H9 (cell line): ENCODE measurements at regions not wholly inside any gene's neighbourhood (a gene's known extent, or its start where the extent isn't known, plus 50 kb on each side); places are given as distances from the start of the nearest gene placed in this dataset.

Experiments
- DNase-seq: peaks from one replicate; pipeline ENCODE4 v3.0.0-alpha.2; 2017
- H2AFZ ChIP-seq: one replicate; pipeline ENCODE4 v1.6.1; 2013; ENCODE audit warnings: mild to moderate bottlenecking, low read length, control low read depth, moderate library complexity
- H2AK5ac ChIP-seq: 2 replicates; pipeline ENCODE4 v1.6.1; 2013; ENCODE audit warnings: low read length, control low read depth, mixed read lengths; ENCODE audit not compliant: insufficient read length
- H2BK120ac ChIP-seq: one replicate; pipeline ENCODE4 v1.6.1; 2013; ENCODE audit warnings: low read depth, mild to moderate bottlenecking, low read length, control low read depth, inconsistent platforms; ENCODE audit not compliant: poor library complexity, severe bottlenecking
- H2BK12ac ChIP-seq: 2 replicates; pipeline ENCODE4 v1.6.1; 2013; ENCODE audit warnings: low read length, control low read depth, mixed read lengths, low read depth; ENCODE audit not compliant: insufficient read length
- H2BK15ac ChIP-seq: 2 replicates; pipeline ENCODE4 v1.6.1; 2013; ENCODE audit warnings: low read depth, low read length, control low read depth
- H2BK20ac ChIP-seq: one replicate; pipeline ENCODE4 v1.6.1; 2013; ENCODE audit warnings: low read depth, mild to moderate bottlenecking, low read length, control low read depth, inconsistent platforms; ENCODE audit not compliant: poor library complexity, severe bottlenecking
- H2BK5ac ChIP-seq: 2 replicates; pipeline ENCODE4 v1.6.1; 2013; ENCODE audit warnings: low read length, control low read depth, mixed read lengths; ENCODE audit not compliant: insufficient read length
- H3K14ac ChIP-seq: 2 replicates; pipeline ENCODE4 v1.6.1; 2013; ENCODE audit warnings: low read length, control low read depth; ENCODE audit not compliant: insufficient read depth
- H3K18ac ChIP-seq: 2 replicates; pipeline ENCODE4 v1.6.1; 2013; ENCODE audit warnings: low read depth, mild to moderate bottlenecking, mixed read lengths, low read length, control low read depth; ENCODE audit not compliant: insufficient read length
- H3K23ac ChIP-seq: 2 replicates; pipeline ENCODE4 v1.6.1; 2013; ENCODE audit warnings: low read length, control low read depth, mixed read lengths, low read depth; ENCODE audit not compliant: insufficient read length
- H3K23me2 ChIP-seq: 2 replicates; pipeline ENCODE4 v1.6.1; 2013; ENCODE audit warnings: low read depth, mild to moderate bottlenecking, mixed read lengths, low read length, control low read depth; ENCODE audit not compliant: insufficient read length, poor library complexity, severe bottlenecking
- H3K27ac ChIP-seq: 2 replicates; pipeline ENCODE4 v1.5.1; 2013; ENCODE audit warnings: low read length, control low read depth, mixed read lengths, low read depth; ENCODE audit not compliant: insufficient read length
- H3K27me3 ChIP-seq: 2 replicates; pipeline ENCODE4 v1.6.1; 2013; ENCODE audit warnings: low read length, control low read depth, inconsistent platforms; ENCODE audit not compliant: insufficient read depth
- H3K4ac ChIP-seq: 2 replicates; pipeline ENCODE4 v1.6.1; 2013; ENCODE audit warnings: low read depth, mild to moderate bottlenecking, control low read depth, inconsistent platforms, low read length, moderate library complexity
- H3K4me1 ChIP-seq: 2 replicates; pipeline ENCODE4 v1.6.1; 2013; ENCODE audit warnings: low read length, control low read depth, inconsistent platforms; ENCODE audit not compliant: insufficient read depth
- H3K4me2 ChIP-seq: 2 replicates; pipeline ENCODE4 v1.6.1; 2013; ENCODE audit warnings: low read length, control low read depth, mixed read lengths; ENCODE audit not compliant: insufficient read length, insufficient read depth
- H3K56ac ChIP-seq: 2 replicates; pipeline ENCODE4 v1.6.1; 2013; ENCODE audit warnings: low read depth, mild to moderate bottlenecking, mixed read lengths, low read length, control low read depth; ENCODE audit not compliant: insufficient read length
- H3K79me1 ChIP-seq: 2 replicates; pipeline ENCODE4 v1.6.1; 2013; ENCODE audit warnings: low read depth, mild to moderate bottlenecking, moderate library complexity, low read length, control low read depth, inconsistent platforms; ENCODE audit not compliant: insufficient read depth, poor library complexity, severe bottlenecking
- H3K79me2 ChIP-seq: 2 replicates; pipeline ENCODE4 v1.6.1; 2013; ENCODE audit warnings: low read length, control low read depth, inconsistent platforms; ENCODE audit not compliant: insufficient read depth
- H3K9ac ChIP-seq: 2 replicates; pipeline ENCODE4 v1.6.1; 2013; ENCODE audit warnings: low read length, control low read depth, mixed read lengths; ENCODE audit not compliant: insufficient read length; ENCODE audit errors: extremely low read depth
- H3K9me3 ChIP-seq: one replicate; pipeline ENCODE4 v1.6.1; 2013; ENCODE audit warnings: low read depth, low read length, inconsistent platforms; ENCODE audit not compliant: control insufficient read depth
- H3T11ph ChIP-seq: one replicate; pipeline ENCODE4 v1.6.1; 2013; ENCODE audit warnings: mild to moderate bottlenecking, low read length, control low read depth, inconsistent platforms
- H4K20me1 ChIP-seq: one replicate; pipeline ENCODE4 v1.6.1; 2013; ENCODE audit not compliant: control insufficient read depth, insufficient read length, insufficient read depth
- H4K5ac ChIP-seq: 2 replicates; pipeline ENCODE4 v1.6.1; 2013; ENCODE audit warnings: low read depth, mild to moderate bottlenecking, mixed read lengths, low read length, control low read depth; ENCODE audit not compliant: insufficient read length
- H4K8ac ChIP-seq: replicated peaks from 2 replicates; pipeline ENCODE4 v1.6.1; 2013; ENCODE audit warnings: low read length, control low read depth, mixed read lengths, low read depth; ENCODE audit not compliant: insufficient read length
- H4K91ac ChIP-seq: 2 replicates; pipeline ENCODE4 v1.6.1; 2013; ENCODE audit warnings: low read depth, mild to moderate bottlenecking, moderate library complexity, mixed read lengths, low read length, control low read depth; ENCODE audit not compliant: insufficient read length
- H3K27ac Mint-ChIP-seq, 3 experiments: 2 replicates in 2 of 3; 3 replicates in 1 of 3; pipeline ENCODE4 v1.8.0; 2020 to 2021; ENCODE audit warnings: mixed read lengths in 3 of 3, mild to moderate bottlenecking in 1 of 3, moderate library complexity in 1 of 3
- H3K27me3 Mint-ChIP-seq: 2 replicates; pipeline ENCODE4 v1.8.0; 2021; ENCODE audit warnings: low read depth, mild to moderate bottlenecking, moderate library complexity, mixed read lengths
- H3K36me3 Mint-ChIP-seq, 3 experiments: 2 replicates in 2 of 3; 3 replicates in 1 of 3; pipeline ENCODE4 v1.8.0; 2020 to 2021; ENCODE audit warnings: low read depth in 3 of 3, mixed read lengths in 3 of 3; ENCODE audit not compliant: insufficient read depth in 1 of 3
- H3K4me1 Mint-ChIP-seq, 2 experiments: 2 replicates each; pipeline ENCODE4 v1.8.0; 2020; ENCODE audit warnings: mixed read lengths in 2 of 2
- H3K4me3 Mint-ChIP-seq, 2 experiments: 2 replicates in 1 of 2; 3 replicates in 1 of 2; pipeline ENCODE4 v1.8.0; 2020 to 2021; ENCODE audit warnings: mild to moderate bottlenecking in 2 of 2, mixed read lengths in 2 of 2, moderate library complexity in 1 of 2
- H3K9me3 Mint-ChIP-seq, 2 experiments: 2 replicates in 1 of 2; 3 replicates in 1 of 2; pipeline ENCODE4 v1.8.0; 2020; ENCODE audit warnings: mild to moderate bottlenecking in 2 of 2, mixed read lengths in 2 of 2, moderate library complexity in 1 of 2
- WGBS: extraction: QIAGEN DNeasy Blood & Tissue Kit; methylation state at CpG from one replicate; pipeline ENCODE4 v1.1.7; 2013; ENCODE audit warnings: missing lambda C conversion rate, low lambda C conversion rate, mixed read lengths; ENCODE audit not compliant: insufficient read length; ENCODE audit errors: extremely low coverage; 5-methylcytosine and 5-hydroxymethylcytosine counted together
- TF ChIP-seq, protein P1 (sequence below): fragments of 200-600 bp; sonication (generic); conservative IDR thresholded peaks from 3 replicates; pipeline ENCODE4 v1.8.0; 2021; ENCODE audit warnings: antibody characterized with exemption, mild to moderate bottlenecking

DNA sequence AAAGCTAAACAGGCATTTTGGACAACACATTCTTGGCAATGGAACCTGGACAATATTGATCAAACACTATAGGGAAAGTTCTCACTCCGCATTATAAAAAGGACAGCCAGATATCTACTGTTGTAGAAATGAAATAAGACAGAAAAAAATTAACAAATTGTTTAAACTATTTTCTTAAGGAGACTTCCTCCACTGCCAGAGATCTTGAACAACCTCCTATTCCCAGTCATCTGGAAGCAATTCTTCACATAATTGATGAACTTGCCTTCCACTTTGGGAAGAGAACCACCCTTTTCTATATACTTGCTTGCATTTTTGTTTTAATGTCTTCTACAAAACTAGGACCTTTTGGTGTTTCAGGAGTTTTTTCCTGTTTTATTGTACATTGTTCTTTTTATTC lies 216.1 kb downstream of the CASP12 start:
- H3K9me3 ChIP-seq: no peaks in the 10 kb centered on the region
- no peak overlapping the region for H4K5ac ChIP-seq
- DNase-seq: no peak
- H3K14ac ChIP-seq: no peak overlapping the region
- H3K27me3 ChIP-seq: no peaks in the 10 kb centered on the region
- Mint-ChIP-seq H3K4me3 (no peak overlapping the region), H3K36me3 (peaks cover 2 to 21% (median 13%) of the 10 kb centered on the region in 3 experiments; a peak in 4 of 7 replicates), H3K9me3 (peaks cover 12 to 14% of the 10 kb centered on the region in 2 experiments; a peak in 4 of 5 replicates), H3K27ac (no peak overlapping the region), H3K27me3 (no peaks in the 10 kb centered on the region), H3K4me1 (peaks cover 33% of the 10 kb centered on the region in 2 experiments)
- H4K8ac ChIP-seq: no peak overlapping the region
- H3K4ac ChIP-seq: no peak overlapping the region
- H3K23me2 ChIP-seq: no peaks in the 10 kb centered on the region
- no CpG with 5 or more reads among the region's 1 CpG for WGBS
- H4K20me1 ChIP-seq: no peaks in the 10 kb centered on the region
- no peak overlapping the region for H2AFZ ChIP-seq
- no peak overlapping the region for H4K91ac ChIP-seq
- no peak overlapping the region for H2BK15ac ChIP-seq
- no peak overlapping the region for H2AK5ac ChIP-seq
- peaks cover 2% of the 10 kb centered on the region; the same call in 1 of the 2 replicates for H3K4me1 ChIP-seq
- H3K18ac ChIP-seq: no peak overlapping the region
- TF ChIP-seq, protein P1, sequence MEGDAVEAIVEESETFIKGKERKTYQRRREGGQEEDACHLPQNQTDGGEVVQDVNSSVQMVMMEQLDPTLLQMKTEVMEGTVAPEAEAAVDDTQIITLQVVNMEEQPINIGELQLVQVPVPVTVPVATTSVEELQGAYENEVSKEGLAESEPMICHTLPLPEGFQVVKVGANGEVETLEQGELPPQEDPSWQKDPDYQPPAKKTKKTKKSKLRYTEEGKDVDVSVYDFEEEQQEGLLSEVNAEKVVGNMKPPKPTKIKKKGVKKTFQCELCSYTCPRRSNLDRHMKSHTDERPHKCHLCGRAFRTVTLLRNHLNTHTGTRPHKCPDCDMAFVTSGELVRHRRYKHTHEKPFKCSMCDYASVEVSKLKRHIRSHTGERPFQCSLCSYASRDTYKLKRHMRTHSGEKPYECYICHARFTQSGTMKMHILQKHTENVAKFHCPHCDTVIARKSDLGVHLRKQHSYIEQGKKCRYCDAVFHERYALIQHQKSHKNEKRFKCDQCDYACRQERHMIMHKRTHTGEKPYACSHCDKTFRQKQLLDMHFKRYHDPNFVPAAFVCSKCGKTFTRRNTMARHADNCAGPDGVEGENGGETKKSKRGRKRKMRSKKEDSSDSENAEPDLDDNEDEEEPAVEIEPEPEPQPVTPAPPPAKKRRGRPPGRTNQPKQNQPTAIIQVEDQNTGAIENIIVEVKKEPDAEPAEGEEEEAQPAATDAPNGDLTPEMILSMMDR: no peak
- no peak overlapping the region for H2BK120ac ChIP-seq
- H3K23ac ChIP-seq: no peak overlapping the region
- H2BK20ac ChIP-seq: no peak overlapping the region
- no peaks in the 10 kb centered on the region for H3K79me1 ChIP-seq
- H2BK12ac ChIP-seq: no peak overlapping the region
- no peak overlapping the region for H3K56ac ChIP-seq
- no peak overlapping the region for H3T11ph ChIP-seq
- H3K79me2 ChIP-seq: no peaks in the 10 kb centered on the region
- no peak overlapping the region for H3K27ac ChIP-seq
- no peak overlapping the region for H3K4me2 ChIP-seq
- no peak overlapping the region for H2BK5ac ChIP-seq
- no peak overlapping the region for H3K9ac ChIP-seq
